ENCODE measurements at regions not wholly inside any gene's neighbourhood (a gene's known extent, or its start where the extent isn't known, plus 50 kb on each side); places are given as distances from the start of the nearest gene placed in this dataset.

DNA sequence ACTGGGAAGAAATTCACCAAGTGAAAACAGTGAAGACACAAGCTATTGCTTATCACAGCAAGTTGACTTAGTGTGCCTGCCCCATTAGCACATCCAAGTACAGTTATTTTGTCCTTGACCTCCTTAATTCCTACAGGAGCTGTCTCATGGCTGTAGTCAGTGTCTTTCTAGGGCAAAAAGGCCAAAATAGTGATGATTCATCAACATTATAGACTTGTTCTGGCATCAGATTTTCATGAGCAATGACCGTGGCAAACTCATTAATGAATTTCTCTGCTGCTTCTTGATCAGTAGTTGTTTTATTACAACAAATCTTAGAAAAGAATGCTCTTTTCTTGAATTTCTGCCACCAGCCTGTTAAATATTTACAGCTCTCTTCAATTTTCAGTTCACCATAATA lies 1169.3 kb upstream of the DDX18 start:
- FAIRE-seq = no peak

DNA sequence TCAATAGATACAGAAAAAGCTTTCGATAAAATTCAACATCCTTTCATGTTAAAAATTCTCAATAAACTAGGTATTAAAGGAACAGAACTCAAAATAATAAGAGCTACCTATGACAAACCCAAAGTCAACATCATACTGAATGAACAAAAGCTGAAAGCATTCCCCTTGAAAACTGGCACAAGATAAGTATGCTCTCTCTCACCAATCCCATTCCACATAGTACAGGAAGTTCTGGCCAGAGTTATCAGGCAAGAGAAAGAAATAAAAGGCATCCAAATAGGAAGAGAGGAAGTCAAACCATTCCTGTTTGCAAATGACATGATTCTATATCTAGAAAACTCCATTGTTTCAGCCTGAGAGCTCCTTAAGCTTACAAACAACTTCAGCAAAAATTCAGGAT lies 1145.8 kb upstream of the DDX18 start:
- no peak for FAIRE-seq

DNA sequence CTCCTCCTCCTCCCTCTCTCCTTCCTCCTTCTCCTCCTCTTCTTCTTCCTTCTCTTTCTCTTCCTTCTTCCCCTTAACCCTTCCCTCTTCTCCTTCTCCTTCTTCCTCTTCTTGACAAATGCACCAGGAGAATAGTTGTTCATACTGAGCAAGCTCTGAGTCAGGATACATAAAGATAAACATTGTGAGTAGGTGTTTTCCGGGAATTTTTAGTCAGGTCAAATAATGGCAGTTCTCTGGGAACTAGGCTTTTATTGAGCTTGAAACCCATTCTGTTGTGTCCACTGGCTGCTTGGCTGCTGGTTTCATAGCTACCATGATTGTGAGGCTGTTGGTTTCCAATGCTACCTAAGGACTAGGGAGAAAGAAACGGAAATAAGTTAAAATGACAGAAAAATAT lies 1144.7 kb upstream of the DDX18 start:
- FAIRE-seq = no peak

DNA sequence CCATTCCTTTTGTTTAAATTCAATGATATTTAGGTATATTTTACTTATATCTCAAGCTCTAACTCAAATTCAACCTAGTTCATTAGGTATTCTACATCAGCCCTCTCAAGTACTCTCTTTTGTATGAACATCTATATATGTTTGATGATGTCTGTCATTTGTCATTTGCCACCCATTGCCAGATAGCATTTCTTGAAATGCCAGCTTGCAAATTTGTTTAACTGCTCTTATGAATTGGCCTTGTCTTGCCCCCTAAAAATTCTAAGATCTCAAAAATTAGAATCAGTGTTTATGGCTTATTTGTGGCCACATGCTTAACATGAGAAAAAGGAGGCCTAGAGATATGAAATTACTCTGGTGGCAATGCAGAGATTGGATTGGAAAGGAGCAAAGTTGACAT lies 1140.3 kb upstream of the DDX18 start:
- FAIRE-seq = no peak

DNA sequence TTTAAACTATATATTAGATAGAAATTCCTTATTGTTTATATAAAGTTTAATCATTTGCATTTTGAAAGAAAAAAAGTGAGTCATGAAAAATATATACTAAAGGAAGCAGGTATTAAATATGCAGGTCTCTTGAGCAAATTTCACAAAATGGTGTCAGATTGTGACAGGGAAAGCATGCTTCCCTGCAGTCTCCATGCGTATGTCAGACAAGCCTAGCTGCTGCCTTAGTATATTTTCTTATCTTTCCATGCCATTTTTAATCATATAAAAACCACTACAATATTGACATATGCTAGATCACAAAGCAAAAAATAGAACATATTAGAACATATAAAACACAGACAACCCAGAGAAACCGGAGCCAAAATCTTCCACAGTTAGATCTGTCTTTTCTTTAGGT lies 1137.7 kb upstream of the DDX18 start:
- FAIRE-seq = no peak

DNA sequence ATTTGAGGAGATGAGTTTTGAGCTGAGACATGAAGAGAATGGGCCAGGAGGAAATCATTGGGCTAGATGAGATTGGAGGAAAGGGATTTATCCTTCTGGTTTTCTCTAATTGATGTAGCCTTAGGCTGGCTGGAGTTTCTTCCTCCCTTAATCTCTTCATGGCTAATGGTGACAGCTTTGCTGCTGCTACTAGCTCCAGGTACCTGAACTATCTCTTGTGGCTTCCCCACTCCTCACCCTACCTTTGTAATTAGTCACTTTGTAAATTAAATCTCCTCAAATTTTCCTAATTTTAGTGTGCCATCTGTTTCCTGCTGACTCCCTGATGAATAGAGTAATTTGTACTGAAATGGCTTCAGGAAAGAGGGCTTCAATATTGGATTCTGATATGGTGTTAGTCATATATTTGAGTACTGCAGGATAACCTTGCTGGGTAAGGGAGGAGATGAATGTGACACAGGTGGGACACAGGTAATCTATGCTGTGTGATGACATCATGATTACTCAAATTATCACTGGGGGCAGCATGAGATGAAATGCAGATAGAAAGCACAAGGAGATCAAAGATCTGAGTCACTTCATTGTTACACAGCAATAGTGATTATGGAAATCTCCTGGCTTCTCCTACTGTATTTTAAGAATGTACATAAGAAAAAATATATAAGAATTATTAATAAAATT lies 1134.1 kb upstream of the DDX18 start:
- no peak for FAIRE-seq

DNA sequence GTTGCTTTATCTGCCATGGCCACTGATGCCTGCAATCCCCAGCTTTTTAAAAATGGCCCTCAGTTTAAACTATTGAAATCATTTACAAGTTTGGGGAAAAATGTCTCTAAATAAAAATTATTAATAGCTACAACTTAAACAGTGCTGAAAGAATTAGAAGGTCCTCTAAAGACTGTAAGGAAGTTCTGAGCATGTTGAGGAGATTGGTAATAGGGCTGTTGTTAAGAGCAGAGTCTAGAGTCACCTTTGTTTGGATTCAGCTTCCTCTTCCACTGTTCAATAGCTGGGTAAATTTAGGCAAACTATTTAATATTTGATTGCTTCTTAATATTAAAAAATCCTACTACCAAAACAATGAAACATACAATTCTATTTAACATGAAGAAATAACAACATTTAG lies 1127.1 kb upstream of the DDX18 start:
- no peak for FAIRE-seq

DNA sequence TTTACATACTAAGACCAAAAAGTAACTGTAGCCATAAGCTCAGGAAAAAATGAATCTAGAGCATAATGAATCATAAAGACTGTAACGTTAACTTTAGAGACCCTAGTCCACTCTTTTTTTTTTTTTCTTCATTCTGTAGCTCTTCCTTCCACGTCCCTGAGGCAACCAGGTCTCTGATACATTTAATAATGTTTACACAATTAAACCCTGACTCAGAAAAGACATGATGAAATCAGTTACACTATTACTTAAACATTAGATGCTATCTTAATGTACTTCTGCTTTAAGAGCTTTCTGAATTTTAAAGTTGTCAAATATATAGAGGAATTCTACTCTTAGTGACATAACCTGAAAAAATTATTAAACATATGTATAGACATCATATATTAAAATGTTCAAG lies 1121.5 kb upstream of the DDX18 start:
- FAIRE-seq = no peak

DNA sequence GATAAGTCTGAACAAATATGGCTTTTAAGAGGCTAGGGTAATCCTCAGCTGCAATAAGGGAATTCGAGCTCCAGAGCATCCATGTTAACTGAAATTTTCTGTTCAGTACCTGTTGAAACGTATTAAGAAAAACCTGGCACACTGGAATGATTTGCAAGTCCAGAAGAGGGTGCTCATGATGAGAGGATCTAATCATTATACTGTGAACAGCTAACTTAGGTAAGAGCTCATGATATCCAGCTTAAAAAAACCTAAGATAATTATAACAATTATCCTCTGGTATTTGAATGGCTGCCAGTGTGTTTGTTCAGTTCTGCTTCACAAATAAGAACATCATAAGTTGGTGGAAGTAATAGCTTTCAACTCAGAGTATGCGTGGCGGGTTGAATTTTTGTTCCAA lies 1118.3 kb upstream of the DDX18 start:
- no peak for FAIRE-seq

DNA sequence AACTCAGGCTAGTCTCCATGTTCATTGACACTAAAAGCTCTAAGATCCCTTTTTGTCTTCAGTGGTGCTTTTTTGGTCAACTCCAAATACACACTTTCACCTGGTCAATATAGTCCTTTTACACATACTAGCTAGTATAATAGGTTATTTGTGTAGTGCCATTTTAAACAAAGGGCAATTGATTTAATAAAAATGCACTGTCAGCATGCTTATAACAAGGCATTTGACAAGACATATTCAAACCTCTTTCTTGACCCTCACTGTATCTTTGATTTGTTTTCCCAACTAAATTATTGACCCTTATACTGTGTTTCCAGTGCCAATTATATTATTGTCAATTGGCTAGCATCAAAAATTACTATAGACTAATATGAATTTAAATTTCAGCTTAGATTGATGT lies 1117.6 kb upstream of the DDX18 start:
- FAIRE-seq = no peak

DNA sequence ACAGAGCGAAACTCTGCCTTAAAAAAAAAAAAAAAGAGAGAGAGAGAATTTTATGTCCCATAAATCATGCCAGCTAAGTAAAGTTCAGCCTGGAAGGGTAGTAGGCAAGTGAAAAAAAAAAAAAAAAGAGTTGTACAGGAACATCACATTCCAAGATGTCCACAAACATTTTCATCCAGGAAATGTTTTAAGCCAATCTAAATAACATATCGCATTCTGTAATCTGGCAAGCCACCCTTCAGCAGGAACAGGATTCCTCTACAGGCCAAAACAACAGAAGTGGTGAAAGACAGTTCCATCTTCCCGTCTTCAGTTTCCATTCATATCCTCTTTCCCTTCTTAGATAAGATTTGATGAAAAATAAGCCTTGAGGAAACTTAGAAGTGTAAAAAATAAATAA lies 1108.1 kb upstream of the DDX18 start:
- FAIRE-seq = no peak

DNA sequence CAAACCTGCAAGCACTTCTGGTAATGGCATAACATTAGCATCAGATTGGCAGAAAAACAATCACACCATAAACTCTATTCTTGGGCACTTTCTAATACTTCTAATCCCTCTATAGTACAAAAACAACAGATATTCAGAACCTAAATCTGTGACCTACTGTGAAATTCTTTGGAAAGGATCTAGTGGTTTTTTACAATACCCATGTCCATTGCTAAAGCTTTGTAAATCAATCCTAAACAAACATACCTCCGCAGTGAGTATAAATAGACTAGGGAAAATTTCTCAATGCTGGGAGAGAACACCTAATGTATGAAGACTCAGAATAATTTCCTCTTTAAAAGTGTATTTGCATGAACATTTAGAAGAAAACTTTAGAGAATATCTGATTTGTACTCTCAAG lies 1098.5 kb upstream of the DDX18 start:
- FAIRE-seq = no peak

DNA sequence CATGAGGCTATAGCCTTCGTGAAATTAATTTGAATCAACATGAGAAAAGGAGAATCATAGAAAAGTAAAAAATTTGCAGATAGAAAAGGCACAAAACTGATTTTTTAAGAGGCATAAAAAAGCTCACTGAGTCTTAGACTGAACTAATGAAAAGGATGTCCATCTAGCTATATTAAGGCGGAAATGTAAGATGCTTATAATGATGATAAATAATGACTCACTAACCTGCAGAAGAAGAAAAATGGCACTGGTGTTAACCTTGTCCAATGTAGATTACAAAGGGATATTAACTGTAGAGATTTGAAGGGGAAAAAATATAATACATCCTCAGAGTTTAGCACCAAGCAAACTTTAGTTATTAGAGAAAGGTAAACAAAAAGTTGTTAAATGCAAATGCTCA lies 1098.0 kb upstream of the DDX18 start:
- no peak for FAIRE-seq

DNA sequence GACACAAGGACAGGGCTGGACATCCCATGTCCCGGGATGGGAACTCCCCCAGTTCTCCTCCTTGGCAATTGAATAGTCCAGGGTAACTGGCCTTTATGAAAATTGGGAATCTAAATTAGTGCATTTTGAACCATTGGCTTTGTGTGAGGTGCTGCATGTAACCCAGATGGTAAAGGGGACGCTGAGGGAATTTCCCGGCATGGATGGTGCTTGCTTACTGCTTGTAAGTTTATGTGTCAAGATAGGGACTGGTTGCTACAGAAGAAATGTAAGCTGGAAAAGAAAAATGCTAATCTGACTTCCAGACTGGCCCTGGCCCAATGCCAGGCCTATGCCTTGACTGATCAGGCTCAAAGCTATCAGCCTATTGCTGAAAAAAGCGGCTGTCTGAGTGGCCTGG lies 1096.7 kb upstream of the DDX18 start:
- no peak for FAIRE-seq

DNA sequence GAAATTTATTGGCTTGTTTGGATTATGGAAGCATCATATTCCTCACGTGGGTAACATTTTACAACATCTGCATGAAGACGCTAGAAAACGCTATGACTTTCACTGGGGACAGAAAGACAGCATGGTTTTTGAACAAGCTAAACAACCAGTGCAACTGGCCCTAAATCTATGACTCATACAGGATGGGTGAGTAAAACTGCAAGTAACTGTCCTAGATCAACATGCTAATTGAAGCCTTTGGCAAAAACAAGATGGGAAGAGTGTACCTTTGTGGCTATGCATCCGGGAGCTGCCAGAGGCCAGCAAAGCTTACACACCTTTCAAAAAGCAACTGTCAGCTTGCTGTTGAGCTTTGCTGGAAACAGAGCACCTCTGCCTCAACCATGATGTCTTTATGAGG lies 1096.0 kb upstream of the DDX18 start:
- FAIRE-seq = no peak

DNA sequence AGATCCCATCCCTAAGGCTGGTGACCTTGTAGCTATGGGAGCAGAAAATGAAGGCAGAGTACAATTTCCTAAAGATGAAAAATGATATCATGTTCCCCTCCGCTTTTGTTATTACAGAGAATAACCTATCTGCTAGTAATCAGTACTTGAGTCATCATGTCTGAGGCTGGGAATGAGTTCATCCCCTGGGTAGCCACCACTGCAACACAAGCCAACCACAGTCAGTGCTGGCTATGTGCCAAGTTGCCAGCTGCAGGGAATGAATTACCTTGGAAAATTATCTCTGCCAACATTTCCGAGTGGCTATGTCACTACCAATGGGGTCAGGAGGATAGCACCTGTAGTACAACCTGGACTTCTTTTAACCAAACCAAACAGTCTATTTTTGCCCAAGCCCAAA lies 1094.7 kb upstream of the DDX18 start:
- no peak for FAIRE-seq

DNA sequence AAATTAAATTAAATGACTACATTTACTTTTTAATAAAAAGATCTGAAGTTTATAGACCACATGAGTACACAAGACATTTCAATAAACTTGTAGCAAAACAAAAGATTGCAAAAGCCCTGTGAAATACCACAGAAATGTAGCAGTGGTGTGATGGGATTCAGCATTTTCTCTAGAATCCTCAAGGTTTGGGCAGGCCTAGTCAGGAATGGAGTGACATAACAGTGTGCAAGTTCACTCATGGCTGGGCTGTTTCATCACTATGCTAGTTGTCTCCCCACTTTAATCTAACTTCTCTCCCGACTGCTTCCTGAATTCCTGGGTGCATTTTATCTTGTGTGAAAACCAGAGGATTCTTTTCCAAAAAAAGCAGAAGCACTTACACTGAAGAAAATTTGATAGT lies 1089.9 kb upstream of the DDX18 start:
- FAIRE-seq = no peak

DNA sequence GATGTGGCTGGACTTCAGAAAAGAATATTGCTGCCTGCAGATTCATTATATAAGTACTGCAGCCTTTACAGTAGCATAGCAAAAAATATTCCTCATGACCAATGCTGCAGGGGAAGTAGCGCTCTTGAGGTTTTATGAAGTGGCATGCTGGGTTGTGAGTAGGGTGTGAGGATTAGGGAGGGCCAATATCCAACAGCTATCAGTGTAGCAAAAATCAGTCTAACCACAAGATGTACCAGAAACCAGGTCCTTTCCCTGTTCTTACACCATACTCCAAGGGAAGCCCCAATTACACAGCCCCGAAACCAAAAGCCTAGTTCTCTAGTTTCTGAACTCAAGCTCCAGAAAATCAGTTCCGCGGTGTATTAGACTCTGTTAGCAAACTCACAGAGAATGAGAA lies 1082.2 kb upstream of the DDX18 start:
- no peak for FAIRE-seq

DNA sequence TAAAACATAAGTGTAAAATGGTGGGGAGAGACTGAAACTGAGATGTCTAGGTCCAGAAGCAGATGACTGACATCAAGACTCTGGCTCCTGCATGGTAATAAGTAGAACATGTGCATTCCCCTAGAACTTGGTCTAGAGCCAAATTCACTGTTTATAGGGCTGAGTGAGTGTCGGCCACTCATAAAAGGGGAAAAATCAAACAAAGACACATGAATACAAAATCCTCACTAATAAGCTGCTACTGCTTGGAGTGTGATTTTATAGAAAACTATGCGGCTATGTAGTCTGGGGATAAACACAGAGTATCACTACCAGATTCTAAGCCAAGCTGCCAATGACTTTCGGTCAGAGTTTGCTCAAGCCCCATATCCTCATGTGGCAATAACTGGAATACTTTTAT lies 1080.8 kb upstream of the DDX18 start:
- no peak for FAIRE-seq

DNA sequence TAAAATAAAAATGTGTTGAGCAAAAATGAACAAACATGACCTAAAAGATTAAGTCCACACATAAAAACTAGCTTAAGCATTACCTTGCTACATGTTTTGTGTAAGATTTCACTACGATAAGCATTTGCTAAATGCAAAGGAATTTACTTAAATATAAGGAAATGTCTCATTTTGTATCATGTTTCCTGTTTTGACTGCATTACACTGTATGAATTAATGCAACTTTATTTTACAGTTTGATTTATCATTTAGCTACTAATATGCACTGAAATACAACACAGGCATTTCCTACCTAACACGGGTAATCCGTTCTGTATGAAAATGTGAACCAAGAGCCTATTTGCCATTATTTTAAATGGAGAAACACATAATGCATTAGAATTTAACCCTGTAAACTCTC lies 1076.5 kb upstream of the DDX18 start:
- no peak for FAIRE-seq

DNA sequence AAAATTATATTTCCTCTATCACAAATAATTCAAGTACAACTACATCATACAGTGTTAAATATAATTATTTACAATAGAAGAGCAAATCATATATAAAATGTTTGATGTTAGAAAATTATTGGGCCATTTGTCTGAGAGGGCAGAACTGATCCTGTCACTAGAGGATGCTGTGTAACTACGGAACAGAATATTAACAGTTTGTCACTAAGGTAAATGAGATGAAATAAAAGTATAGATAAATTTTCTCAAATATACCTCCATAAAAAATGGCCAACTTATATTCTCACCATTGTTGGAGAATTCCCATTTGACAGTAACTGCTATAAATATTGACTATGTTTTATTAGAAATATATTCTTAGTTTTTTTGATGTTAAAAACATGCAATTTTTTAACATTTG lies 1067.4 kb upstream of the DDX18 start:
- FAIRE-seq = peak; percentile 29

DNA sequence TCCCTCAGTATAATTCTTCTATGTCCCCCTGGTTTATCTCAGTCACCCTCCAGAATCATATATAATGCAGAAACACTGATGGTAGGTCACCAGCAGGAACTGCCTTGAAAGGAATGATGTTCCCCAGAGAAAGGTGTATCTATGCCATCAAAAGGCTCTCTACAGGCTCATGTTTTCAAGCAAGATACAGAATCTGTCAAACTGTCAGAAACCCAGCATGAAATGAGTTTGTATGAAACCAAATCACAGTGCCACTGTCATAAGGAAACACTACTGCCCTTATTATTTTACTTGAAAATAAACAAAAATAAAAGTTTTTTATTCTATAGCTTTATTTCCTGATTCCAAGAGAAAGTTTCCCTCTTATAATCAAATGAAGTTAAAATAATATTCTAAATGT lies 1064.5 kb upstream of the DDX18 start:
- FAIRE-seq = no peak

DNA sequence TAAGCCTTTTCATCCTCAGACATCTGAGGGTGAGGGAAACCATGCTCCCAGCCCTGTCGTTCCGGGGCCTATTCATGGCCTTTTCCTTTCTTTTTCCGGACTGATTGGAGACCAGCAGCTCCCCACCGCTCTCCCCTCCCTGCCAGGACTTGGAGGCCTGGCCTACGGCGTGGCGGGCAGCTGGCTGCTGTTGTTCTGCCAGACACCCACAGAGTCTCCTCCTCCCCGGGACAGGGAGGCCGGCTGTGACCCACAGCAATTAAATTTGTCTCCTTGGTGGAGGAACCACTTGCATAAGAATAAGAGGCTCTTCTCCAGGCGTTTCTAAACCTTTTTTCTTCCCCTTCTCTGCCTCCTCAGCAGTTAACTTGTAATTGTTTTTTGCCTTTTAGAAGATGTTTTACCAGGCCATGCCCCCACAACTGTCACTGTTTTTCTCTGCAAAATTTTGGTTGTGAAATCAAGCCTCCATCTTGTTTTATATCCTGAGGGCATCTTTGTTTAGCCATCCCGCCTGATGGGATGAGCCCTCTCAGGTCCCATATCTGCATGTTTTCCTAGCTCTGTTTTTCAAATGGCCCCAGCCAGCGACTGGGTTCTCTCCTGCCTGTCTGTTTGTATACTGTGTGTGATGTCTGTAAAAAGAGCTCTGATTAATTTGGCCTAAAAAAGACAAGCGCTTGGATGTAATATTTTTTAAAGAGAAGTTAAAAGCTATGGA lies 1060.0 kb upstream of the DDX18 start:
- FAIRE-seq = no peak

DNA sequence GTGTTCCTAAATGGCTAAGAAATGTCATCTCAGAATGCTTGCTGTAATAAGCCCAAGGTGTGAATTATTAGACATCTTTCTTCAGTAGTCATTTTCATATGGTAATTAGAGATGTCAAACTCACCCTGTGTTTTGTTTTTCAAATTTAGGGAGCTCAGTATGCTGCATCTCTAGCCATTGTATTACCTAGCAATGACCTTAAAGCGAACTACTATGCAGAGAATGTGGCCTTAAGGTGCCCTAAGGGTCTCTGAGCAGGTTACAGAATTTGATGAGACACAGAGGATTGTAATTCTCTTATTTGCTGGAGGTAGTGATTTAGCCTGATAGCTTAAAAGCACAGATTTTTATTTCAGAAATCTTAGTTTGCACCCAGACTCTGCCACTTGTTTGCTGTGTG lies 1052.6 kb upstream of the DDX18 start:
- FAIRE-seq = no peak

DNA sequence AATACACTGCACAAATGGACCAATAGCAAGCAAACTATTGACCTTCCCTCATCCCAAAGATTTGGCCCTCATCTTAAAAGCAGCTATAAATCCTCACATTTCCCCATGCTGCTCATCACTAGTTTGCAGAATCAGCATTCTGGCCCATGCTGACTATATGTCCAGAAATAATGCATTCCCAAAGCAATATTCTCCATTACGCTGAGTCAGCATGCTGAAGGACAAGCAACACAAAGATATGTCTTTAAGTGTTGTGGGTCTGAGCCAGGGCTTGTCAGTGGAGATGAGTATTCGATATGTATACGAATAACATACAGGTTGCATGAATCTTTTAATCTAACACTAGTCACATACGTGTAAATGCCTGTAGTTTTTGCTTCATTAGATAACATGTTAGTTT lies 1045.0 kb upstream of the DDX18 start:
- FAIRE-seq = no peak

Data from endometrium (tissue), 2 donors.